NCI-H1092 treated with DMSO at 0.1 percent for 48 hours (cell line): ENCODE measurements at regions not wholly inside any gene's neighbourhood (a gene's known extent, or its start where the extent isn't known, plus 50 kb on each side); places are given as distances from the start of the nearest gene placed in this dataset.

Experiments
- DNase-seq: peaks from one replicate; lab custom pipeline; 2025; lab: John Stamatoyannopoulos, UW

GRCh38 chr16:87183647-87184046 is 133.5 kb downstream of the C16orf95 start:
- DNase-seq = no peak

- DNase-seq = peak; percentile 55
These were observed 131.9 kb downstream of the C16orf95 start for GRCh38 chr16:87185308-87185707.

- no peak for DNase-seq
These were observed 131.2 kb downstream of the C16orf95 start for GRCh38 chr16:87185983-87186382.

- DNase-seq = no peak
These were observed 130.7 kb downstream of the C16orf95 start for GRCh38 chr16:87186446-87186845.

GRCh38 chr16:87186876-87187533 is 130.2 kb downstream of the C16orf95 start:
- no peak for DNase-seq

- DNase-seq = no peak
These were observed 129.1 kb downstream of the C16orf95 start for GRCh38 chr16:87188104-87188503.

GRCh38 chr16:87189426-87189825 is 127.8 kb downstream of the C16orf95 start:
- no peak for DNase-seq

GRCh38 chr16:87190288-87191230 is 126.6 kb downstream of the C16orf95 start:
- no peak for DNase-seq

- no peak for DNase-seq
These were observed 124.6 kb downstream of the C16orf95 start for GRCh38 chr16:87192452-87193073.

- DNase-seq = no peak
These were observed 123.0 kb downstream of the C16orf95 start for GRCh38 chr16:87194172-87194571.

GRCh38 chr16:87195161-87195560 is 122.0 kb downstream of the C16orf95 start:
- DNase-seq = no peak

- no peak for DNase-seq
These were observed 121.0 kb downstream of the C16orf95 start for GRCh38 chr16:87196231-87196630.

- no peak for DNase-seq
These were observed 120.5 kb downstream of the C16orf95 start for GRCh38 chr16:87196661-87197060.

- no peak for DNase-seq
These were observed 118.8 kb downstream of the C16orf95 start for GRCh38 chr16:87198328-87198832.

- no peak for DNase-seq
These were observed 118.3 kb downstream of the C16orf95 start for GRCh38 chr16:87198881-87199280.

GRCh38 chr16:87199379-87199778 is 117.8 kb downstream of the C16orf95 start:
- DNase-seq = no peak

GRCh38 chr16:87199901-87200300 is 117.3 kb downstream of the C16orf95 start:
- no peak for DNase-seq

- no peak for DNase-seq
These were observed 116.6 kb downstream of the C16orf95 start for GRCh38 chr16:87200637-87201036.

- no peak for DNase-seq
These were observed 116.1 kb downstream of the C16orf95 start for GRCh38 chr16:87201052-87201451.

- no peak for DNase-seq
These were observed 115.4 kb downstream of the C16orf95 start for GRCh38 chr16:87201790-87202189.

- no peak for DNase-seq
These were observed 114.8 kb downstream of the C16orf95 start for GRCh38 chr16:87202346-87202745.

- DNase-seq = peak; percentile 49
These were observed 114.0 kb downstream of the C16orf95 start for GRCh38 chr16:87203060-87203656.
